ENCODE measurements at regions not wholly inside any gene's neighbourhood (a gene's known extent, or its start where the extent isn't known, plus 50 kb on each side); places are given as distances from the start of the nearest gene placed in this dataset.

GRCh38 chr1:181984006-181984405, 77.5 kb downstream of the ZNF648 start:
- 9% methylated on average over 4 of the region's 4 CpGs for WGBS (ENCODE audit: low lambda C conversion rate)
- Histone ChIP-seq H3K9ac (no peak overlapping the region), H3K9me2 (no peaks in the 10 kb centered on the region), H3K36me3 (replicated peaks in 1 of 2; ENCODE audit: control insufficient read depth in 1 of 2, insufficient read depth in 2 of 2, low read length in 1 of 2) (no peaks in the 10 kb centered on the region), H3K27ac (ENCODE audit: low read depth in 2 of 2, low read length in 1 of 2) (no peak overlapping the region), H2AFZ (ENCODE audit: low read depth) (no peak overlapping the region), H3K9me3 (no peaks in the 10 kb centered on the region), H3K4me3 (ENCODE audit: low read depth in 2 of 2, low read length in 1 of 2) (no peak overlapping the region), H3K27me3 (ENCODE audit: insufficient read depth) (no peaks in the 10 kb centered on the region), H3F3A (replicated peaks; ENCODE audit: insufficient read depth) (no peaks in the 10 kb centered on the region), H3K4me2 (no peak overlapping the region), H3K4me1 (ENCODE audit: control insufficient read depth in 1 of 2, insufficient read depth in 2 of 2, low read depth in 1 of 2, low read length in 1 of 2) (no peaks in the 10 kb centered on the region), H3K79me2 (ENCODE audit: insufficient read depth) (no peaks in the 10 kb centered on the region), H4K20me1 (ENCODE audit: insufficient read depth) (no peaks in the 10 kb centered on the region)
- CTCF ChIA-PET = interaction anchor here (1.1 kb wide), 1 partner anchor 70 kb away, joined by 3 read pairs; no protein-coding TSS in a partner anchor
- no peak for DNase-seq
- TF ChIP-seq RXRA (IDR thresholded peaks at IDR 0.05; ENCODE audit: borderline replicate concordance, low read depth) = no peak
- POLR2A ChIA-PET = no interaction called here

GRCh38 chr1:181981821-181982220, 79.7 kb downstream of the ZNF648 start:
- no peaks in the 10 kb centered on the region for H4K20me1 ChIP-seq (ENCODE audit: insufficient read depth)
- no peaks in the 10 kb centered on the region for H3F3A ChIP-seq (replicated peaks; ENCODE audit: insufficient read depth)
- no peak for DNase-seq
- H2AFZ ChIP-seq (ENCODE audit: low read depth) = no peak overlapping the region
- H3K4me2 ChIP-seq = no peak overlapping the region
- TF ChIP-seq JUND (IDR thresholded peaks at IDR 0.05) (no peak), RAD21 (IDR thresholded peaks at IDR 0.05; ENCODE audit: low read length) (no peak), FOSL2 (IDR thresholded peaks at IDR 0.05; ENCODE audit: borderline replicate concordance, low read depth) (no peak), RCOR1 (IDR thresholded peaks at IDR 0.05; ENCODE audit: low read length) (no peak), FOXM1 (IDR thresholded peaks at IDR 0.05; ENCODE audit: low read depth) (no peak), USF2 (IDR thresholded peaks at IDR 0.05; ENCODE audit: borderline replicate concordance, low read depth, low read length) (no peak), EZH2phosphoT487 (IDR thresholded peaks at IDR 0.05; ENCODE audit: borderline replicate concordance, low read depth) (no peak), IRF3 (IDR thresholded peaks at IDR 0.05; ENCODE audit: low read depth, low read length) (no peak), SIN3A (IDR thresholded peaks at IDR 0.05; ENCODE audit: borderline replicate concordance, low read depth, low read length) (no peak), NRF1 (IDR thresholded peaks at IDR 0.05; ENCODE audit: low read depth, low read length) (no peak)
- no peaks in the 10 kb centered on the region for H3K9me3 ChIP-seq
- no peaks in the 10 kb centered on the region for H3K36me3 ChIP-seq (replicated peaks in 1 of 2; ENCODE audit: control insufficient read depth in 1 of 2, insufficient read depth in 2 of 2, low read length in 1 of 2)
- POLR2A ChIA-PET = no interaction called here
- 17% methylated on average over 4 of the region's 4 CpGs for WGBS (ENCODE audit: low lambda C conversion rate)
- no peaks in the 10 kb centered on the region for H3K4me1 ChIP-seq (ENCODE audit: control insufficient read depth in 1 of 2, insufficient read depth in 2 of 2, low read depth in 1 of 2, low read length in 1 of 2)
- H3K27me3 ChIP-seq (ENCODE audit: insufficient read depth) = no peaks in the 10 kb centered on the region
- H3K79me2 ChIP-seq (ENCODE audit: insufficient read depth) = no peaks in the 10 kb centered on the region
- no peak overlapping the region for H3K9ac ChIP-seq
- H3K4me3 ChIP-seq (ENCODE audit: low read depth in 2 of 2, low read length in 1 of 2) = no peak overlapping the region
- CTCF ChIA-PET = interaction anchor here (1.0 kb wide), 1 partner anchor 11 kb away, joined by 5 read pairs; no protein-coding TSS in a partner anchor
- no peak overlapping the region for H3K27ac ChIP-seq (ENCODE audit: low read depth in 2 of 2, low read length in 1 of 2)
- H3K9me2 ChIP-seq = no peaks in the 10 kb centered on the region

Measured in SK-N-SH (cell line).